ENCODE measurements at regions not wholly inside any gene's neighbourhood (a gene's known extent, or its start where the extent isn't known, plus 50 kb on each side); places are given as distances from the start of the nearest gene placed in this dataset.
"Not testable (repeated sequence)": the region's sequence is repeated elsewhere in the genome, so short reads cannot be mapped to it uniquely, and the experiment has no call there.

- not testable (repeated sequence) for TF ChIP-seq CTCF (IDR thresholded peaks at IDR 0.05; ENCODE audit: low read length); EZH2 (optimal IDR thresholded peaks at IDR 0.05; ENCODE audit: low read depth, low read length); EZH2phosphoT487 (IDR thresholded peaks at IDR 0.05; ENCODE audit: low read length)
Observed at GRCh38 chr15:69774258-69774657, 321.6 kb downstream of the RPLP1 start.

Data from MM.1S (cell line).